SK-N-SH (cell line): ENCODE measurements at regions not wholly inside any gene's neighbourhood (a gene's known extent, or its start where the extent isn't known, plus 50 kb on each side); places are given as distances from the start of the nearest gene placed in this dataset.

ENCODE experiments used
- CTCF ChIA-PET: fragments of 300-600, 350-600 bp; formaldehyde crosslinking; extraction: SDS; loops from one replicate; lab custom pipeline; 2021; lab: Yijun Ruan, JAX
- POLR2A ChIA-PET: fragments of 350-600 bp; sonication (Branson Sonifier 250); formaldehyde crosslinking; extraction: SDS; loops from one replicate; lab custom pipeline; 2020; ENCODE audit warnings: antibody characterized with exemption, inconsistent platforms; lab: Yijun Ruan, JAX
- DNase-seq: peaks from one replicate; pipeline ENCODE4 v3.0.0; 2012
- H2AFZ ChIP-seq: fragments of 200-600 bp; sonication (generic); 2 replicates; pipeline ENCODE4 v1.8.1; 2016; ENCODE audit warnings: antibody characterized with exemption, mild to moderate bottlenecking, low read depth
- H3F3A ChIP-seq: fragments of 200-600 bp; sonication (generic); replicated peaks from 2 replicates; pipeline ENCODE3; 2016; ENCODE audit warnings: antibody characterized with exemption, mild to moderate bottlenecking; ENCODE audit not compliant: insufficient read depth
- H3K27ac ChIP-seq, 2 experiments: fragments of 200-500 bp in 1 of 2; fragments of 200-600 bp in 1 of 2; sonication (Bioruptor generic) in 1 of 2; sonication (generic), shearing (Covaris generic) in 1 of 2; 2 replicates each; pipeline versions ENCODE4 v1.5.1 to v1.6.1; 2014 to 2016; ENCODE audit warnings: low read depth in 2 of 2, inconsistent platforms in 1 of 2, low read length in 1 of 2, mild to moderate bottlenecking in 1 of 2, mixed read lengths in 1 of 2
- H3K27me3 ChIP-seq: fragments of 200-600 bp; sonication (generic), shearing (Covaris generic); 2 replicates; pipeline ENCODE4 v1.6.1; 2016; ENCODE audit warnings: mixed run types; ENCODE audit not compliant: insufficient read depth
- H3K36me3 ChIP-seq, 2 experiments: fragments of 200-500 bp in 1 of 2; fragments of 200-600 bp in 1 of 2; sonication (Bioruptor generic) in 1 of 2; sonication (generic) in 1 of 2; replicated peaks in 1 of 2; 2 replicates each; pipeline versions ENCODE3 to v1.5.1; 2014 to 2016; ENCODE audit warnings: low read length in 1 of 2, mild to moderate bottlenecking in 1 of 2; ENCODE audit not compliant: insufficient read depth in 2 of 2, control insufficient read depth in 1 of 2
- H3K4me1 ChIP-seq, 2 experiments: fragments of 200-500 bp in 1 of 2; fragments of 200-600 bp in 1 of 2; sonication (Bioruptor generic) in 1 of 2; sonication (generic), shearing (Covaris generic) in 1 of 2; 2 replicates each; pipeline versions ENCODE4 v1.5.1 to v1.6.1; 2014 to 2016; ENCODE audit warnings: low read depth in 1 of 2, low read length in 1 of 2, mixed run types in 1 of 2; ENCODE audit not compliant: insufficient read depth in 2 of 2, control insufficient read depth in 1 of 2
- H3K4me2 ChIP-seq: fragments of 200-600 bp; sonication (generic), shearing (Covaris generic); 2 replicates; pipeline ENCODE4 v1.6.1; 2017; ENCODE audit warnings: mixed run types
- H3K4me3 ChIP-seq, 2 experiments: fragments of 200-500 bp in 1 of 2; fragments of 200-600 bp in 1 of 2; sonication (Bioruptor generic) in 1 of 2; sonication (generic), shearing (Covaris generic) in 1 of 2; 2 replicates each; pipeline versions ENCODE4 v1.5.1 to v1.8.1; 2014 to 2016; ENCODE audit warnings: low read depth in 2 of 2, inconsistent platforms in 1 of 2, low read length in 1 of 2, mild to moderate bottlenecking in 1 of 2, mixed read lengths in 1 of 2, moderate library complexity in 1 of 2
- H3K79me2 ChIP-seq: fragments of 200-600 bp; sonication (generic); 2 replicates; pipeline ENCODE4 v1.8.1; 2017; ENCODE audit warnings: mild to moderate bottlenecking; ENCODE audit not compliant: insufficient read depth
- H3K9ac ChIP-seq: fragments of 200-600 bp; sonication (generic); 2 replicates; pipeline ENCODE4 v1.6.1; 2017; ENCODE audit warnings: mixed run types
- H3K9me2 ChIP-seq: fragments of 200-600 bp; sonication (generic); 2 replicates; pipeline ENCODE4 v1.6.1; 2017; ENCODE audit warnings: mixed run types
- H3K9me3 ChIP-seq: fragments of 200-600 bp; sonication (generic); 2 replicates; pipeline ENCODE4 v1.6.1; 2017; ENCODE audit warnings: mixed run types, mild to moderate bottlenecking, moderate library complexity
- H4K20me1 ChIP-seq: fragments of 200-600 bp; sonication (generic); 2 replicates; pipeline ENCODE4 v1.6.1; 2017; ENCODE audit warnings: mild to moderate bottlenecking, mixed run types; ENCODE audit not compliant: insufficient read depth
- CHD2 ChIP-seq: fragments of 150-350 bp; IDR thresholded peaks from 2 replicates; pipeline ENCODE4 v1.6.1; 2018; ENCODE audit warnings: low read length; ENCODE audit not compliant: partially characterized antibody
- EP300 ChIP-seq, 2 experiments: IDR thresholded peaks; 2 replicates each; pipeline versions ENCODE4 v1.4.0 to v1.6.1; 2012; ENCODE audit warnings: borderline replicate concordance in 1 of 2, low read depth in 1 of 2, low read length in 1 of 2
- FOXJ3 ChIP-seq: sonication (generic); formaldehyde crosslinking; IDR thresholded peaks from 2 replicates; pipeline ENCODE4 v1.5.1; 2020; ENCODE audit warnings: mild to moderate bottlenecking, missing genetic modification reagents
- GATA2 ChIP-seq: sonication (generic); formaldehyde crosslinking; IDR thresholded peaks from 2 replicates; pipeline ENCODE4 v1.5.0; 2020; ENCODE audit warnings: mild to moderate bottlenecking, missing genetic modification reagents
- JUND ChIP-seq: IDR thresholded peaks from 2 replicates; pipeline ENCODE4 v1.4.0; 2012
- MEF2A ChIP-seq: IDR thresholded peaks from 2 replicates; pipeline ENCODE4 v1.4.0; 2012; ENCODE audit warnings: low read depth, borderline replicate concordance
- MXI1 ChIP-seq: IDR thresholded peaks from 2 replicates; pipeline ENCODE4 v1.6.1; 2012; ENCODE audit warnings: mild to moderate bottlenecking, low read depth, low read length, improper control_type of control experiment
- NFIC ChIP-seq: IDR thresholded peaks from 2 replicates; pipeline ENCODE4 v1.4.0; 2012; ENCODE audit warnings: borderline replicate concordance
- POLR2AphosphoS5 ChIP-seq: IDR thresholded peaks from 2 replicates; pipeline ENCODE4 v1.6.1; 2012; ENCODE audit warnings: low read depth, low read length
- RAD21 ChIP-seq: IDR thresholded peaks from 2 replicates; pipeline ENCODE4 v1.6.1; 2012; ENCODE audit warnings: mild to moderate bottlenecking, low read length
- RCOR1 ChIP-seq: fragments of 150-350 bp; IDR thresholded peaks from 2 replicates; pipeline ENCODE4 v1.6.1; 2017; ENCODE audit warnings: antibody characterized with exemption, low read length
- RXRA ChIP-seq: IDR thresholded peaks from 2 replicates; pipeline ENCODE4 v1.4.0; 2012; ENCODE audit warnings: low read depth, mild to moderate bottlenecking, borderline replicate concordance
- SIN3A ChIP-seq: IDR thresholded peaks from 2 replicates; pipeline ENCODE4 v1.6.1; 2012; ENCODE audit warnings: low read depth, mild to moderate bottlenecking, low read length, moderate library complexity, borderline replicate concordance
- SMC3 ChIP-seq: IDR thresholded peaks from 2 replicates; pipeline ENCODE4 v1.6.1; 2012; ENCODE audit warnings: low read depth, low read length, improper control_type of control experiment
- TAF1 ChIP-seq: IDR thresholded peaks from 2 replicates; pipeline ENCODE4 v1.6.1; 2012; ENCODE audit warnings: low read depth, mild to moderate bottlenecking, low read length, moderate library complexity, borderline replicate concordance
- TCF12 ChIP-seq: IDR thresholded peaks from 2 replicates; pipeline ENCODE4 v1.4.0; 2012
- TEAD4 ChIP-seq: IDR thresholded peaks from 2 replicates; pipeline ENCODE4 v1.4.0; 2012; ENCODE audit warnings: mild to moderate bottlenecking, borderline replicate concordance; ENCODE audit not compliant: insufficient read depth
- YY1 ChIP-seq: IDR thresholded peaks from 2 replicates; pipeline ENCODE4 v1.4.0; 2012; ENCODE audit warnings: low read depth, mild to moderate bottlenecking
- WGBS: methylation state at CpG from one replicate; pipeline ENCODE4 v1.1.6; 2017; ENCODE audit warnings: low lambda C conversion rate; 5-methylcytosine and 5-hydroxymethylcytosine counted together
- TF ChIP-seq, protein P1 (sequence below): IDR thresholded peaks from 2 replicates; pipeline ENCODE4; 2012

DNA sequence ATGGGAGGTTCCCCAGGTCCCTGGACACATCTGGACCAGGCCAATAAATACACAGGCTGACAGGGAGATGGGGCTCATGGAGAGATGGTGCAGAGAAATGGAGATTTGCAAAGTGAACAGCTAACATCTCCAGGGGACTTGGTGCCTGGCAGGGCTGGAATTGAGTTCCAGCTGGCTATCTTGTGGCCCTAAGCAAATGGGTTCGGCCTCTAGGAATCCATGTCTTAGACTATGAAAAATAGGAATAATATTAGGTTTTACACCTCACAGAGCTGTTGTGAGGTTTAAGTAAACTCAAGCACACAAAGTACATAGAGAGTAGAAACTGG, 82.9 kb upstream of the SPATA12 start:
- Histone ChIP-seq H3K27me3 (no peaks in the 10 kb centered on the region), H4K20me1 (no peaks in the 10 kb centered on the region), H3K4me1 (peaks cover 6 to 35% of the 10 kb centered on the region in 2 experiments; a peak in 2 of 4 replicates), H3K9me2 (no peaks in the 10 kb centered on the region), H3F3A (peaks cover 15% of the 10 kb centered on the region), H3K9me3 (no peaks in the 10 kb centered on the region), H3K4me2 (no peak overlapping the region), H3K79me2 (no peaks in the 10 kb centered on the region), H2AFZ (no peak overlapping the region), H3K36me3 (no peaks in the 10 kb centered on the region), H3K27ac (peak overlapping the region in 1 of 2 experiments; percentile 94; a peak in 2 of 4 replicates), H3K9ac (no peak overlapping the region), H3K4me3 (no peak overlapping the region)
- no peak for DNase-seq
- WGBS, result 83% methylated on average over 1 of the region's 1 CpG
- TF ChIP-seq JUND, result no peak
- TF ChIP-seq RCOR1, result no peak
- no peak for TF ChIP-seq NFIC
- TF ChIP-seq SMC3, result no peak
- no peak for TF ChIP-seq TEAD4
- no peak for TF ChIP-seq MEF2A
- TF ChIP-seq RXRA, result no peak
- TF ChIP-seq FOXJ3 (CRISPR knock-in tag), result no peak
- no peak for TF ChIP-seq SIN3A
- no peak for TF ChIP-seq EP300 (IDR thresholded peaks at IDR 0.05; ENCODE audit: borderline replicate concordance in 1 of 2, low read depth in 1 of 2, low read length in 1 of 2)
- no peak for TF ChIP-seq YY1
- TF ChIP-seq TAF1, result no peak
- ChIA-PET POLR2A (interaction anchor here (1.0 to 1.3 kb wide), 3 partner anchors 73 to 176 kb away, joined by 3 to 4 read pairs (median 3); partner anchors contain the start of gene ARHGEF3), CTCF (interaction anchor here (1.0 to 2.6 kb wide), 8 partner anchors 11 to 293 kb away, joined by 3 to 15 read pairs (median 4); no protein-coding TSS in a partner anchor)

DNA sequence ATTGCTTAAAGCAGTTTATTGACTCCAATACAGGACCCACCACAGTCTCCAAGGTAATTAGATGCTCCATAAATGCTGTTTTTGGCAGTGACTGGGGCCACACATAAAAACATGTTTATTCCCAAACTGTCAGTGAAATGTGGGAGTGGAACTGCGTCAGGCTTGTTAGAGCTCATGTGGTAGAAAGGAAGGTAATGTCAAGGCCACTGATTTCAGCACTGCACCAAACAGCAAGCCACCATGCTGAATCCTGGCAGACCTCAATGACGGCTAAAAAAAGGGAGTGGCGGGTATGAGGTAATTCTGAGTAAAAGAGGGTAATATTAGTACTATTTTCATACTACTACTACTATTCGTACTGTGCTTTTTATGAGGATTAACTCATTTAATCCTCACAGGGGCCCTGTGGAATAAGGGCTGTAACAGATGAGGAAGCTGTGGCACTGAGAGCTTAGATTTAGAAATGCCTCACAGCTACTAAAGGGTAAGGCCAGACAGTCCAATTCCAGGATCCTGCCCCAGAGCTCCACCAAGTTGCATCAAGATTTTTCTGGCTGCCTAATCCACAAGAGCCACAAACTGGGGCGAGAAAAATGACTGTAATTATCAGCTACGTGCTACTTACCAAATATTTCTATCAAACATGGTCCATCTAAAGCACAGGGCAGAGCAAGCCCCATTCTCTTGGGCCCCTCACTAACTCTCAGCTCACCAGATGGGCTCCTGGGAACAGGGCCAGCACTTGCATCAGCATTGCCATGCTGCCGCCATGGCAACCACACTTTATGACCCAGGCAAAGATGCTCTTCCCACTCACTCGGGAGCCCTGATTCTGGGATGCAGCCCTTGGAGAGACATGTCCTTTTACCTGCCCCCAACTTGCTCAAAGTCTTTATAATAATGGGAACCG, 83.6 kb upstream of the SPATA12 start:
- Histone ChIP-seq H3K9ac (no peak overlapping the region), H3F3A (peaks cover 15% of the 10 kb centered on the region), H3K79me2 (no peaks in the 10 kb centered on the region), H2AFZ (no peak overlapping the region), H4K20me1 (no peaks in the 10 kb centered on the region), H3K4me3 (no peak overlapping the region), H3K4me2 (no peak overlapping the region), H3K27ac (peak overlapping the region; percentile 40 to 94; a peak in 3 of 4 replicates), H3K36me3 (no peaks in the 10 kb centered on the region), H3K27me3 (no peaks in the 10 kb centered on the region), H3K9me2 (no peaks in the 10 kb centered on the region), H3K4me1 (peaks cover 6 to 35% of the 10 kb centered on the region in 2 experiments; a peak in 2 of 4 replicates), H3K9me3 (no peaks in the 10 kb centered on the region)
- no peak for TF ChIP-seq MEF2A
- TF ChIP-seq, protein P1, sequence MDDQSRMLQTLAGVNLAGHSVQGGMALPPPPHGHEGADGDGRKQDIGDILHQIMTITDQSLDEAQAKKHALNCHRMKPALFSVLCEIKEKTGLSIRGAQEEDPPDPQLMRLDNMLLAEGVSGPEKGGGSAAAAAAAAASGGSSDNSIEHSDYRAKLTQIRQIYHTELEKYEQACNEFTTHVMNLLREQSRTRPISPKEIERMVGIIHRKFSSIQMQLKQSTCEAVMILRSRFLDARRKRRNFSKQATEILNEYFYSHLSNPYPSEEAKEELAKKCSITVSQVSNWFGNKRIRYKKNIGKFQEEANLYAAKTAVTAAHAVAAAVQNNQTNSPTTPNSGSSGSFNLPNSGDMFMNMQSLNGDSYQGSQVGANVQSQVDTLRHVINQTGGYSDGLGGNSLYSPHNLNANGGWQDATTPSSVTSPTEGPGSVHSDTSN, result no peak
- TF ChIP-seq EP300 (IDR thresholded peaks at IDR 0.05; ENCODE audit: borderline replicate concordance in 1 of 2, low read depth in 1 of 2, low read length in 1 of 2), result peak in 1 of 2 experiments; percentile 43; a peak in 1 of 4 replicates
- TF ChIP-seq MXI1, result peak; percentile 71; the same call in 1 of the 2 replicates
- peak; percentile 72 for TF ChIP-seq TCF12
- TF ChIP-seq POLR2AphosphoS5, result 0 out of 2 replicates have a peak, but pooled peaks have one; percentile 24
- peak; percentile 65 for TF ChIP-seq GATA2 (CRISPR knock-in tag)
- TF ChIP-seq RAD21, result peak; percentile 9; the same call in 1 of the 2 replicates
- TF ChIP-seq NFIC, result peak; percentile 81
- TF ChIP-seq CHD2, result peak; percentile 17
- peak; percentile 82 for DNase-seq
- ChIA-PET POLR2A (interaction anchor here (0.7 to 1.3 kb wide), 5 partner anchors 10 to 294 kb away, joined by 3 to 4 read pairs (median 3); partner anchors contain the start of genes ARHGEF3 and TASOR), CTCF (interaction anchor here (1.0 to 2.6 kb wide), 7 partner anchors 11 to 275 kb away, joined by 3 to 15 read pairs (median 5); no protein-coding TSS in a partner anchor)
- 52% methylated on average over 9 of the region's 9 CpGs for WGBS
